ENCODE measurements at regions not wholly inside any gene's neighbourhood (a gene's known extent, or its start where the extent isn't known, plus 50 kb on each side); places are given as distances from the start of the nearest gene placed in this dataset.

GRCh38 chr11:88016392-88017170 lies 158.7 kb downstream of the RAB38 start:
- Histone ChIP-seq H3K27ac (ENCODE audit: low read length, poor library complexity, severe bottlenecking) (no peak overlapping the region), H3K4ac (ENCODE audit: low read depth in 1 of 2, low read length in 2 of 2) (no peak overlapping the region), H3K79me1 (replicated peaks; ENCODE audit: low read length, poor library complexity, severe bottlenecking) (no peaks in the 10 kb centered on the region), H3K14ac (ENCODE audit: low read length in 2 of 2) (no peak overlapping the region), H3K4me2 (ENCODE audit: low read length, poor library complexity, severe bottlenecking) (no peak overlapping the region), H3K4me3 (ENCODE audit: insufficient read depth in 1 of 2, low read depth in 1 of 2, low read length in 2 of 2) (no peak overlapping the region), H4K91ac (ENCODE audit: low read length) (no peak overlapping the region), H4K8ac (ENCODE audit: low read length) (no peak overlapping the region), H3K9me3 (ENCODE audit: control insufficient read depth, low read length) (no peaks in the 10 kb centered on the region), H3K27me3 (ENCODE audit: control insufficient read depth in 1 of 2, insufficient read depth in 1 of 2, low read length in 2 of 2) (no peaks in the 10 kb centered on the region), H2BK5ac (ENCODE audit: low read depth, low read length, poor library complexity, severe bottlenecking) (no peak overlapping the region), H2BK120ac (ENCODE audit: low read depth, low read length) (no peak overlapping the region), H2AK5ac (ENCODE audit: low read length, severe bottlenecking) (no peak overlapping the region), H3K36me3 (ENCODE audit: control insufficient read depth in 1 of 2, insufficient read depth in 2 of 2, low read depth in 1 of 2, low read length in 2 of 2) (no peaks in the 10 kb centered on the region), H3K23ac (ENCODE audit: low read length in 2 of 2) (no peak overlapping the region), H2BK15ac (ENCODE audit: low read depth, poor library complexity, severe bottlenecking) (no peak overlapping the region), H3K4me1 (ENCODE audit: control insufficient read depth, insufficient read depth, low read depth, low read length) (no peaks in the 10 kb centered on the region), H2AFZ (ENCODE audit: low read depth, low read length) (no peak overlapping the region), H3K18ac (ENCODE audit: low read depth in 1 of 2, low read length in 2 of 2) (no peak overlapping the region), H3K9ac (ENCODE audit: low read length) (peak overlapping the region; percentile 20), H2BK12ac (ENCODE audit: low read length in 2 of 2) (no peak overlapping the region)
- peak; percentile 82 for DNase-seq
- 28% methylated on average over 3 of the region's 3 CpGs for WGBS

GRCh38 chr11:88015170-88015569 lies 160.1 kb downstream of the RAB38 start:
- Histone ChIP-seq H3K9me3 (ENCODE audit: control insufficient read depth, low read length) (no peaks in the 10 kb centered on the region), H3K9ac (ENCODE audit: low read length) (peak overlapping the region; percentile 9), H3K18ac (ENCODE audit: low read depth in 1 of 2, low read length in 2 of 2) (no peak overlapping the region), H4K91ac (ENCODE audit: low read length) (no peak overlapping the region), H3K23ac (ENCODE audit: low read length in 2 of 2) (no peak overlapping the region), H2BK15ac (ENCODE audit: low read depth, poor library complexity, severe bottlenecking) (no peak overlapping the region), H2AK5ac (ENCODE audit: low read length, severe bottlenecking) (no peak overlapping the region), H3K4me2 (ENCODE audit: low read length, poor library complexity, severe bottlenecking) (no peak overlapping the region), H3K79me1 (replicated peaks; ENCODE audit: low read length, poor library complexity, severe bottlenecking) (no peaks in the 10 kb centered on the region), H3K27me3 (ENCODE audit: control insufficient read depth in 1 of 2, insufficient read depth in 1 of 2, low read length in 2 of 2) (no peaks in the 10 kb centered on the region), H3K4ac (ENCODE audit: low read depth in 1 of 2, low read length in 2 of 2) (no peak overlapping the region), H2AFZ (ENCODE audit: low read depth, low read length) (no peak overlapping the region), H3K4me1 (ENCODE audit: control insufficient read depth, insufficient read depth, low read depth, low read length) (no peaks in the 10 kb centered on the region), H4K8ac (ENCODE audit: low read length) (no peak overlapping the region), H3K27ac (ENCODE audit: low read length, poor library complexity, severe bottlenecking) (no peak overlapping the region), H3K36me3 (ENCODE audit: control insufficient read depth in 1 of 2, insufficient read depth in 2 of 2, low read depth in 1 of 2, low read length in 2 of 2) (no peaks in the 10 kb centered on the region), H2BK5ac (ENCODE audit: low read depth, low read length, poor library complexity, severe bottlenecking) (no peak overlapping the region), H2BK120ac (ENCODE audit: low read depth, low read length) (no peak overlapping the region), H3K4me3 (ENCODE audit: insufficient read depth in 1 of 2, low read depth in 1 of 2, low read length in 2 of 2) (no peak overlapping the region), H2BK12ac (ENCODE audit: low read length in 2 of 2) (no peak overlapping the region), H3K14ac (ENCODE audit: low read length in 2 of 2) (no peak overlapping the region)
- no peak for DNase-seq
- 80% methylated on average over 2 of the region's 2 CpGs for whole genome bisulfite sequencing

GRCh38 chr11:88013508-88014065 lies 161.7 kb downstream of the RAB38 start:
- H2BK5ac ChIP-seq (ENCODE audit: low read depth, low read length, poor library complexity, severe bottlenecking), result no peak overlapping the region
- H4K8ac ChIP-seq (ENCODE audit: low read length), result no peak overlapping the region
- DNase-seq, result no peak
- H2AK5ac ChIP-seq (ENCODE audit: low read length, severe bottlenecking), result no peak overlapping the region
- H2BK12ac ChIP-seq (ENCODE audit: low read length in 2 of 2), result no peak overlapping the region
- WGBS, result 80% methylated on average over 1 of the region's 3 CpGs
- H3K27ac ChIP-seq (ENCODE audit: low read length, poor library complexity, severe bottlenecking), result no peak overlapping the region
- H3K9me3 ChIP-seq (ENCODE audit: control insufficient read depth, low read length), result no peaks in the 10 kb centered on the region
- H3K4ac ChIP-seq (ENCODE audit: low read depth in 1 of 2, low read length in 2 of 2), result no peak overlapping the region
- no peak overlapping the region for H3K14ac ChIP-seq (ENCODE audit: low read length in 2 of 2)
- H2BK120ac ChIP-seq (ENCODE audit: low read depth, low read length), result no peak overlapping the region
- H3K4me1 ChIP-seq (ENCODE audit: control insufficient read depth, insufficient read depth, low read depth, low read length), result no peaks in the 10 kb centered on the region
- H3K9ac ChIP-seq (ENCODE audit: low read length), result no peak overlapping the region
- H3K18ac ChIP-seq (ENCODE audit: low read depth in 1 of 2, low read length in 2 of 2), result no peak overlapping the region
- H3K23ac ChIP-seq (ENCODE audit: low read length in 2 of 2), result no peak overlapping the region
- no peak overlapping the region for H2BK15ac ChIP-seq (ENCODE audit: low read depth, poor library complexity, severe bottlenecking)
- H3K79me1 ChIP-seq (replicated peaks; ENCODE audit: low read length, poor library complexity, severe bottlenecking), result no peaks in the 10 kb centered on the region
- H3K36me3 ChIP-seq (ENCODE audit: control insufficient read depth in 1 of 2, insufficient read depth in 2 of 2, low read depth in 1 of 2, low read length in 2 of 2), result no peaks in the 10 kb centered on the region
- H3K27me3 ChIP-seq (ENCODE audit: control insufficient read depth in 1 of 2, insufficient read depth in 1 of 2, low read length in 2 of 2), result no peaks in the 10 kb centered on the region
- no peak overlapping the region for H3K4me3 ChIP-seq (ENCODE audit: insufficient read depth in 1 of 2, low read depth in 1 of 2, low read length in 2 of 2)
- no peak overlapping the region for H3K4me2 ChIP-seq (ENCODE audit: low read length, poor library complexity, severe bottlenecking)
- H4K91ac ChIP-seq (ENCODE audit: low read length), result no peak overlapping the region
- no peak overlapping the region for H2AFZ ChIP-seq (ENCODE audit: low read depth, low read length)

GRCh38 chr11:88012456-88012855 lies 162.8 kb downstream of the RAB38 start:
- Histone ChIP-seq H2BK12ac (ENCODE audit: low read length in 2 of 2) (no peak overlapping the region), H3K18ac (ENCODE audit: low read depth in 1 of 2, low read length in 2 of 2) (no peak overlapping the region), H2AK5ac (ENCODE audit: low read length, severe bottlenecking) (no peak overlapping the region), H2BK5ac (ENCODE audit: low read depth, low read length, poor library complexity, severe bottlenecking) (no peak overlapping the region), H3K79me1 (replicated peaks; ENCODE audit: low read length, poor library complexity, severe bottlenecking) (no peaks in the 10 kb centered on the region), H4K91ac (ENCODE audit: low read length) (no peak overlapping the region), H3K9ac (ENCODE audit: low read length) (no peak overlapping the region), H2BK15ac (ENCODE audit: low read depth, poor library complexity, severe bottlenecking) (no peak overlapping the region), H3K4me3 (ENCODE audit: insufficient read depth in 1 of 2, low read depth in 1 of 2, low read length in 2 of 2) (no peak overlapping the region), H3K36me3 (ENCODE audit: control insufficient read depth in 1 of 2, insufficient read depth in 2 of 2, low read depth in 1 of 2, low read length in 2 of 2) (no peaks in the 10 kb centered on the region), H3K27me3 (ENCODE audit: control insufficient read depth in 1 of 2, insufficient read depth in 1 of 2, low read length in 2 of 2) (no peaks in the 10 kb centered on the region), H3K9me3 (ENCODE audit: control insufficient read depth, low read length) (no peaks in the 10 kb centered on the region), H3K4ac (ENCODE audit: low read depth in 1 of 2, low read length in 2 of 2) (no peak overlapping the region), H3K4me2 (ENCODE audit: low read length, poor library complexity, severe bottlenecking) (no peak overlapping the region), H3K14ac (ENCODE audit: low read length in 2 of 2) (no peak overlapping the region), H2AFZ (ENCODE audit: low read depth, low read length) (no peak overlapping the region), H3K4me1 (ENCODE audit: control insufficient read depth, insufficient read depth, low read depth, low read length) (no peaks in the 10 kb centered on the region), H3K23ac (ENCODE audit: low read length in 2 of 2) (no peak overlapping the region), H4K8ac (ENCODE audit: low read length) (no peak overlapping the region), H3K27ac (ENCODE audit: low read length, poor library complexity, severe bottlenecking) (no peak overlapping the region), H2BK120ac (ENCODE audit: low read depth, low read length) (no peak overlapping the region)
- WGBS, result no CpG with 5 or more reads among the region's 1 CpG
- DNase-seq, result no peak
